GM12878 (cell line): ENCODE measurements at regions not wholly inside any gene's neighbourhood (a gene's known extent, or its start where the extent isn't known, plus 50 kb on each side); places are given as distances from the start of the nearest gene placed in this dataset.

Source experiments
- ATAC-seq: fragments of 200-7000 bp; cut with Tn5 transposase; 3 replicates; pipeline ENCODE4 v1.9.1; 2020; ENCODE audit warnings: mild to moderate bottlenecking, moderate library complexity
- BruUV-seq: library from RNA; stranded (reverse); fragments of 400-500 nt; replicated peaks from 2 replicates; lab custom pipeline; 2021; lab: Mats Ljungman, UMichigan
- CTCF ChIA-PET: fragments of 300-600 bp; sonication (Branson Sonifier 250); formaldehyde crosslinking; extraction: SDS; loops from one replicate; lab custom pipeline; 2021; ENCODE audit warnings: inconsistent platforms; lab: Yijun Ruan, JAX
- POLR2A ChIA-PET: fragments of 350-600 bp; formaldehyde crosslinking; extraction: SDS; loops from one replicate; lab custom pipeline; 2021; ENCODE audit warnings: inconsistent platforms; lab: Charles Lee
- RAD21 ChIA-PET: fragments of 300-600 bp; sonication (Branson Sonifier 250); formaldehyde crosslinking; loops from one replicate; lab custom pipeline; 2023; ENCODE audit warnings: antibody characterized with exemption; ENCODE audit not compliant: unreplicated experiment; lab: Charles Lee
- SMC1A ChIA-PET: fragments of 300-600 bp; sonication (Branson Sonifier 250); formaldehyde crosslinking; loops from one replicate; lab custom pipeline; 2023; ENCODE audit not compliant: unreplicated experiment, uncharacterized antibody; lab: Charles Lee
- DNase-seq: peaks from one replicate; pipeline ENCODE4 v3.0.0-alpha.2; 2011; ENCODE audit warnings: low read depth, low spot score
- FAIRE-seq: peaks from 3 replicates; lab custom pipeline; 2011; peaks lifted over from hg19 to GRCh38; lab: Jason Lieb, UNC
- H2AFZ ChIP-seq: 2 replicates; pipeline ENCODE4 v1.6.0; 2011; ENCODE audit warnings: low read depth, low read length, control low read depth; ENCODE audit not compliant: control insufficient read depth
- H3K27ac ChIP-seq: 2 replicates; pipeline ENCODE4 v1.5.1; 2011; ENCODE audit warnings: control low read depth; ENCODE audit not compliant: control insufficient read depth, insufficient read depth
- H3K27me3 ChIP-seq, 2 experiments: replicated peaks in 1 of 2; 2 replicates each; pipeline versions ENCODE4 v1.6.0 to v1.6.1; 2011; ENCODE audit warnings: low read length in 1 of 2; ENCODE audit not compliant: control insufficient read depth in 2 of 2, insufficient read depth in 2 of 2
- H3K36me3 ChIP-seq, 2 experiments: 2 replicates each; pipeline ENCODE4 v1.5.1; 2011; ENCODE audit warnings: low read length in 1 of 2; ENCODE audit not compliant: control insufficient read depth in 2 of 2, insufficient read depth in 2 of 2
- H3K4me1 ChIP-seq: 2 replicates; pipeline ENCODE4 v1.6.1; 2011; ENCODE audit warnings: mild to moderate bottlenecking, low read length, moderate library complexity, mixed read lengths; ENCODE audit not compliant: control insufficient read depth, insufficient read depth
- H3K4me2 ChIP-seq: 2 replicates; pipeline ENCODE4 v1.6.0; 2011; ENCODE audit warnings: control low read depth; ENCODE audit not compliant: control insufficient read depth, insufficient read depth
- H3K4me3 ChIP-seq: fragments of 200-600 bp; sonication (generic); 2 replicates; pipeline ENCODE4 v1.5.1; 2016
- H3K79me2 ChIP-seq: 2 replicates; pipeline ENCODE4 v1.6.0; 2011; ENCODE audit warnings: low read length; ENCODE audit not compliant: control insufficient read depth, insufficient read depth
- H3K9ac ChIP-seq: 2 replicates; pipeline ENCODE4 v1.8.0; 2011; ENCODE audit warnings: low read length, control low read depth, mixed read lengths; ENCODE audit not compliant: control insufficient read depth, insufficient read depth
- H3K9me3 ChIP-seq: replicated peaks from 3 replicates; pipeline ENCODE4 v1.5.1; 2011; ENCODE audit warnings: mild to moderate bottlenecking, low read length; ENCODE audit not compliant: control insufficient read depth, insufficient read depth
- H4K20me1 ChIP-seq: 2 replicates; pipeline ENCODE4 v1.6.0; 2011; ENCODE audit not compliant: control insufficient read depth, insufficient read depth
- CREM ChIP-seq: IDR thresholded peaks from 2 replicates; pipeline ENCODE4 v1.6.1; 2014; ENCODE audit warnings: antibody characterized with exemption, low read depth
- LARP7 ChIP-seq: fragments of 450-650 bp; IDR thresholded peaks from 2 replicates; pipeline ENCODE4 v1.6.1; 2017; ENCODE audit warnings: mild to moderate bottlenecking
- NFIC ChIP-seq: IDR thresholded peaks from 2 replicates; pipeline ENCODE4 v1.6.1; 2012; ENCODE audit warnings: low read depth, mild to moderate bottlenecking, inconsistent platforms, low read length, moderate library complexity
- NFYB ChIP-seq: IDR thresholded peaks from 2 replicates; pipeline ENCODE4 v1.6.1; 2011; ENCODE audit warnings: low read depth, mild to moderate bottlenecking, low read length, improper control_type of control experiment, moderate library complexity; ENCODE audit not compliant: insufficient read depth
- POLR2A ChIP-seq: IDR thresholded peaks from 2 replicates; pipeline ENCODE4 v1.6.1; 2011; ENCODE audit warnings: low read depth, mild to moderate bottlenecking, low read length
- POLR2AphosphoS5 ChIP-seq: IDR thresholded peaks from 2 replicates; pipeline ENCODE4 v1.6.1; 2011; ENCODE audit warnings: mild to moderate bottlenecking, low read length, inconsistent platforms
- POU2F2 ChIP-seq: IDR thresholded peaks from 3 replicates; pipeline ENCODE4 v1.6.1; 2011; ENCODE audit warnings: low read depth, mild to moderate bottlenecking, low read length, borderline replicate concordance
- PRDM15 ChIP-seq: fragments of 450-650 bp; formaldehyde crosslinking; IDR thresholded peaks from 2 replicates; pipeline ENCODE4 v1.4.0; 2020; ENCODE audit warnings: mild to moderate bottlenecking, moderate library complexity
- SP1 ChIP-seq: IDR thresholded peaks from one replicate; pipeline ENCODE4 v1.6.1; 2011; ENCODE audit warnings: low read depth, low read length
- SPI1 ChIP-seq: IDR thresholded peaks from 2 replicates; pipeline ENCODE4 v1.6.1; 2011; ENCODE audit warnings: low read depth, mild to moderate bottlenecking, low read length, moderate library complexity, borderline replicate concordance; ENCODE audit not compliant: insufficient read depth
- TARDBP ChIP-seq: IDR thresholded peaks from 2 replicates; pipeline ENCODE4 v1.6.1; 2016; ENCODE audit warnings: borderline replicate concordance
- ZNF207 ChIP-seq: fragments of 450-650 bp; IDR thresholded peaks from 2 replicates; pipeline ENCODE4 v1.6.1; 2014; ENCODE audit warnings: antibody characterized with exemption, mild to moderate bottlenecking, borderline replicate concordance
- ZNF384 ChIP-seq: IDR thresholded peaks from 2 replicates; pipeline ENCODE4 v1.6.1; 2012; ENCODE audit warnings: low read depth, mild to moderate bottlenecking, low read length, improper control_type of control experiment, borderline replicate concordance
- WGBS: methylation state at CpG from one replicate; pipeline ENCODE4 v1.1.6; 2016; ENCODE audit warnings: low lambda C conversion rate; ENCODE audit not compliant: insufficient replicate concordance, insufficient coverage; ENCODE audit errors: missing lambda C conversion rate; 5-methylcytosine and 5-hydroxymethylcytosine counted together
- in situ Hi-C: fragments of 300-500 bp; cut with MboI; formaldehyde crosslinking; loops from 9 replicates; pipeline ENCODE4 v1.14.3; 2018; ENCODE audit warnings: mixed read lengths
- intact Hi-C: fragments of 100-400 bp; cut with micrococcal nuclease; formaldehyde crosslinking; loops from one replicate; pipeline ENCODE4 v1.14.2; 2022; ENCODE audit not compliant: unreplicated experiment
- TF ChIP-seq, protein P1 (sequence below): fragments of 450-650 bp; IDR thresholded peaks from 2 replicates; pipeline ENCODE4 v1.6.1; 2017; ENCODE audit warnings: antibody characterized with exemption, mild to moderate bottlenecking, moderate library complexity

DNA sequence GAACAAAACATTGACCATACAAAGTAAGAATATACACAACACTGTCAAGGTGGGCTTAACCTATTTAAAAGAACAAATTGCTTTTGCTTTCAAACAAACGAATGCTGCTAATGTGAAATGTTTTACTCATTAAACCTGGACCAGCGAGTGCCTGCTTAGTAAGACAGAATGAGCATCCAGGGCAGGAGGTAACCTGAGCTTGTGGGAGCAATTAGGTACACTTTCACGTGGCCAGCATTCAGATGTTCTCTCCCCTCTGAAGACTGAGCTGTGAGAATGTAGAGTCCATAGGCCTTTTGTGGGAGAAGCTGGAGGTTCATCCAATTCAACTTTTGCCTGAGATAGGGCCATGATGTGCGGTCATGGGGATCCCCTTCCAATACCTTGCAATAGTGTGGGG, 266.5 kb downstream of the TSN start:
- ChIA-PET RAD21 (no interaction called here), CTCF (no interaction called here), SMC1A (no interaction called here), POLR2A (no interaction called here)
- ATAC-seq = no peak
- Histone ChIP-seq H3K27ac (no peak overlapping the region), H3K36me3 (no peaks in the 10 kb centered on the region), H3K9ac (no peak overlapping the region), H2AFZ (no peak overlapping the region), H3K27me3 (no peaks in the 10 kb centered on the region), H3K4me2 (no peak overlapping the region), H3K4me1 (no peaks in the 10 kb centered on the region), H3K79me2 (no peaks in the 10 kb centered on the region), H3K4me3 (no peak overlapping the region), H4K20me1 (no peaks in the 10 kb centered on the region), H3K9me3 (no peaks in the 10 kb centered on the region)
- FAIRE-seq = no peak
- TF ChIP-seq ZNF207 (no peak), PRDM15 (CRISPR knock-in tag) (no peak), SP1 (no peak), ZNF384 (no peak), TARDBP (no peak), LARP7 (no peak), POU2F2 (no peak), NFIC (no peak), POLR2AphosphoS5 (no peak), CREM (no peak), SPI1 (no peak), POLR2A (no peak), NFYB (no peak)
- TF ChIP-seq, protein P1, sequence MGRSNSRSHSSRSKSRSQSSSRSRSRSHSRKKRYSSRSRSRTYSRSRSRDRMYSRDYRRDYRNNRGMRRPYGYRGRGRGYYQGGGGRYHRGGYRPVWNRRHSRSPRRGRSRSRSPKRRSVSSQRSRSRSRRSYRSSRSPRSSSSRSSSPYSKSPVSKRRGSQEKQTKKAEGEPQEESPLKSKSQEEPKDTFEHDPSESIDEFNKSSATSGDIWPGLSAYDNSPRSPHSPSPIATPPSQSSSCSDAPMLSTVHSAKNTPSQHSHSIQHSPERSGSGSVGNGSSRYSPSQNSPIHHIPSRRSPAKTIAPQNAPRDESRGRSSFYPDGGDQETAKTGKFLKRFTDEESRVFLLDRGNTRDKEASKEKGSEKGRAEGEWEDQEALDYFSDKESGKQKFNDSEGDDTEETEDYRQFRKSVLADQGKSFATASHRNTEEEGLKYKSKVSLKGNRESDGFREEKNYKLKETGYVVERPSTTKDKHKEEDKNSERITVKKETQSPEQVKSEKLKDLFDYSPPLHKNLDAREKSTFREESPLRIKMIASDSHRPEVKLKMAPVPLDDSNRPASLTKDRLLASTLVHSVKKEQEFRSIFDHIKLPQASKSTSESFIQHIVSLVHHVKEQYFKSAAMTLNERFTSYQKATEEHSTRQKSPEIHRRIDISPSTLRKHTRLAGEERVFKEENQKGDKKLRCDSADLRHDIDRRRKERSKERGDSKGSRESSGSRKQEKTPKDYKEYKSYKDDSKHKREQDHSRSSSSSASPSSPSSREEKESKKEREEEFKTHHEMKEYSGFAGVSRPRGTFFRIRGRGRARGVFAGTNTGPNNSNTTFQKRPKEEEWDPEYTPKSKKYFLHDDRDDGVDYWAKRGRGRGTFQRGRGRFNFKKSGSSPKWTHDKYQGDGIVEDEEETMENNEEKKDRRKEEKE = no peak
- 17% methylated on average over 4 of the region's 4 CpGs for WGBS
- in situ Hi-C loops = no loop called here
- DNase-seq = no peak
- no TSS peak for BruUV-seq
- intact Hi-C loops = no loop called here
